Naive thymus-derived CD4-positive, alpha-beta T cell (primary cell): ENCODE measurements at regions not wholly inside any gene's neighbourhood (a gene's known extent, or its start where the extent isn't known, plus 50 kb on each side); places are given as distances from the start of the nearest gene placed in this dataset.

Experiments used
- ATAC-seq: fragments of 150-1000 bp; cut with Tn5 transposase; 2 replicates; pipeline ENCODE4 v1.10.0; 2021; ENCODE audit warnings: mild to moderate bottlenecking, moderate library complexity
- CTCF ChIA-PET: fragments of 350-600 bp; sonication (Branson Sonifier 250); formaldehyde crosslinking; loops from one replicate; lab custom pipeline; 2021; ENCODE audit warnings: antibody characterized with exemption; lab: Charles Lee
- POLR2A ChIA-PET: fragments of 350-600 bp; sonication (Branson Sonifier 250); formaldehyde crosslinking; loops from one replicate; lab custom pipeline; 2021; ENCODE audit warnings: antibody characterized with exemption, inconsistent platforms; lab: Charles Lee
- DNase-seq, 9 donors: peaks; one replicate each; pipeline versions ENCODE4 v3.0.0 to v3.0.0-alpha.2; 2020 to 2022; ENCODE audit warnings: mixed read lengths in 1 of 9
- H3K27ac ChIP-seq: one replicate; pipeline ENCODE4 v1.7.0; 2013; ENCODE audit warnings: mild to moderate bottlenecking, low read depth, low read length, moderate library complexity
- H3K27me3 ChIP-seq, 2 donors: one replicate each; pipeline ENCODE4 v1.7.0; 2013; ENCODE audit warnings: low read length in 2 of 2, mild to moderate bottlenecking in 2 of 2, moderate library complexity in 2 of 2; ENCODE audit not compliant: control insufficient read depth in 2 of 2, insufficient read depth in 2 of 2
- H3K36me3 ChIP-seq, 3 experiments: 1 replicate in 2 of 3; 2 replicates in 1 of 3; pipeline ENCODE4 v1.7.0; 2013; ENCODE audit warnings: low read length in 3 of 3, mild to moderate bottlenecking in 3 of 3, moderate library complexity in 1 of 3; ENCODE audit not compliant: insufficient read depth in 3 of 3, control insufficient read depth in 2 of 3
- H3K4me1 ChIP-seq, 2 donors: one replicate each; pipeline ENCODE4 v1.7.0; 2013; ENCODE audit warnings: low read length in 2 of 2, mild to moderate bottlenecking in 2 of 2, moderate library complexity in 1 of 2; ENCODE audit not compliant: control insufficient read depth in 2 of 2, insufficient read depth in 2 of 2
- H3K4me3 ChIP-seq: 2 replicates; pipeline ENCODE4 v1.7.0; 2013; ENCODE audit warnings: mild to moderate bottlenecking, low read length
- H3K9me3 ChIP-seq, 3 experiments: 1 replicate in 2 of 3; 2 replicates in 1 of 3; pipeline ENCODE4 v1.7.0; 2013; ENCODE audit warnings: low read length in 3 of 3; ENCODE audit not compliant: control insufficient read depth in 2 of 3
- H3K27ac Mint-ChIP-seq, 9 donors: one replicate each; pipeline ENCODE4 v1.8.0; 2020 to 2022; ENCODE audit warnings: mixed read lengths in 9 of 9, mild to moderate bottlenecking in 8 of 9, moderate library complexity in 5 of 9, inconsistent platforms in 2 of 9
- H3K27me3 Mint-ChIP-seq, 5 donors: one replicate each; pipeline ENCODE4 v1.8.0; 2021 to 2022; ENCODE audit warnings: mixed read lengths in 5 of 5, mild to moderate bottlenecking in 1 of 5
- H3K36me3 Mint-ChIP-seq, 5 donors: one replicate each; pipeline ENCODE4 v1.8.0; 2020 to 2022; ENCODE audit warnings: mixed read lengths in 5 of 5, mild to moderate bottlenecking in 3 of 5, inconsistent platforms in 1 of 5
- H3K4me1 Mint-ChIP-seq, 7 donors: one replicate each; pipeline ENCODE4 v1.8.0; 2020 to 2022; ENCODE audit warnings: mixed read lengths in 7 of 7, mild to moderate bottlenecking in 3 of 7, inconsistent platforms in 1 of 7
- H3K4me3 Mint-ChIP-seq, 10 donors: one replicate each; pipeline ENCODE4 v1.8.0; 2020 to 2022; ENCODE audit warnings: mild to moderate bottlenecking in 10 of 10, mixed read lengths in 10 of 10, moderate library complexity in 6 of 10, inconsistent platforms in 2 of 10
- H3K9me3 Mint-ChIP-seq, 11 donors: one replicate each; pipeline ENCODE4 v1.8.0; 2020 to 2022; ENCODE audit warnings: mixed read lengths in 11 of 11, mild to moderate bottlenecking in 4 of 11, inconsistent platforms in 1 of 11, moderate library complexity in 1 of 11
- intact Hi-C, 2 donors: fragments of 100-400 bp; cut with micrococcal nuclease; formaldehyde crosslinking; loops; one replicate each; pipeline ENCODE4 v1.15.1; 2023

DNA sequence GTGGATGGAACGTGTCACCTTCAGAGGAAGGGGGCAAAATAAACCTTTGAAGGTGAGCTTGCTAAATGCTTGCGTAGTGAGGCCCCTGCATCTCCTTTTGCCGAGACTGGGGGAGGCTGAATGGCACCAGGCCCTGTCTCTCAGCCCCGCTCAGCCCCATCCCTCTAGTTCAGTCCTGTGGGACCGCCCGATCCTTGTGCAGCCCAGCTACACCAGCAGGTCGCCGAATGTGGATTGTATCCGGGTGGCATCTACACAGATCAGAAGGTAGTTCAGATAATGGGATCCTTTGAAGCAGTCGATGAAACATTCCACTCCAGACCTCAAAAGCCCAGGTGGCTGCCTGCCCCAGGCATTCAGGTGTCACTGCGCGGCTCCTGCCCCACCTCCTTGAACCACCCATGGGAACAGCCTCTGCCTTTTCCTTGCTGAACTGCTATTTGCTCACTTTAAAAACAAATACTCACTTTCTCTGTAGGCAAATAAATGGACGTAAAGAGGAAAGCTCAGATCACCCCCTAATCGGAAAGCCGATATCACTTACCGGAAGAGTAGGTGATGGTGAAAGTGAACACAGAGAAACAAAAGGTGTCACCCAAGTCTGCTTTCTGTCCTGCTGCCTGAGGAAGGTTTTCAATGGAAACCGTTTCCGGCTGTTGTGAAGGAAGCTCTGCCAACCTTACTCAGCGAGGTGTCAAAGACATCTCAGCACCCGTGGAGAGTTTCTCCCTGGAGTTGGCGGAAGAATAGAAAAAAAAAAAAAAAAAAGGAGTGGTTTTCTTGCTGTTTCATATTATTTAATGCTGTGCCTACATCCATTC, 100.3 kb upstream of the NCOR2 start:
- H3K9me3 Mint-ChIP-seq = peaks cover 0 to 17% (median 6%) of the 10 kb centered on the region in 11 donors
- H3K4me3 Mint-ChIP-seq = no peak overlapping the region
- Histone ChIP-seq H3K36me3 (no peaks in the 10 kb centered on the region), H3K27me3 (no peaks in the 10 kb centered on the region), H3K27ac (no peak overlapping the region), H3K4me1 (no peaks in the 10 kb centered on the region), H3K4me3 (no peak overlapping the region), H3K9me3 (no peaks in the 10 kb centered on the region)
- no peak overlapping the region for H3K27ac Mint-ChIP-seq
- peaks cover 0 to 4% (median 1%) of the 10 kb centered on the region in 5 donors for H3K36me3 Mint-ChIP-seq
- intact Hi-C loops = no loop called here
- CTCF ChIA-PET = no interaction called here
- peaks cover 0 to 4% (median 0%) of the 10 kb centered on the region in 7 donors for H3K4me1 Mint-ChIP-seq
- peaks cover 0 to 2% (median 0%) of the 10 kb centered on the region in 5 donors for H3K27me3 Mint-ChIP-seq
- ATAC-seq (no peak), DNase-seq (no peak)
- POLR2A ChIA-PET = interaction anchor here (0.6 kb wide), 1 partner anchor 12 kb away, joined by 3 read pairs; no protein-coding TSS in a partner anchor

DNA sequence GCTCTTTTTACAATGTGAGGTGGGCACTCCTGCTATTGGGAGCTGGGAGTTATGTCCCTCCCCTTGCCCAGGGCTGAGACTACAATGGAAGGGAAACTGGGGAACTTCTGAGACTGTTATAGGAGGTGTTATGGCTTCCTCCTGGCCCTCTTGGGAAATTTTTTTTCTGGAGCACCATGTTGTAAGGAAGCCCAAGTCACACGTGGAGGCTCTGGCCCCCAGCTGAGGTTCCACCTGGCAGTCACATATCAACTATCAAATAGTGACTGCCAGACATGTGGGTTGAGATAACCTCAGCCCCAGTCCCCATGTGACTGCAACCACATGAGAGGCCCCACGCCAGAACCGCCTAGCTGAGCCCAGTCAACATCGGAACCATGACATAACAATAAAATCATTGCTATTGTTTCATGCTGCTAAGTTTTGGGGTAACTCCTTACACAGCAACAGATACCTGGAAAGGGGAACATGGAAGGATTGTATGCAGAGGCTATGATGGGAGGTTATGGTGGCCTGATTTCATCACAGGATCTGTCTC, 99.4 kb upstream of the NCOR2 start:
- ATAC-seq (no peak), DNase-seq (no peak)
- Histone ChIP-seq H3K27me3 (no peaks in the 10 kb centered on the region), H3K9me3 (no peaks in the 10 kb centered on the region), H3K27ac (no peak overlapping the region), H3K4me3 (no peak overlapping the region), H3K36me3 (no peaks in the 10 kb centered on the region), H3K4me1 (no peaks in the 10 kb centered on the region)
- Mint-ChIP-seq H3K27ac (no peak overlapping the region), H3K27me3 (peaks cover 0 to 2% (median 0%) of the 10 kb centered on the region in 5 donors), H3K36me3 (peaks cover 0 to 6% (median 1%) of the 10 kb centered on the region in 5 donors), H3K4me3 (no peak overlapping the region), H3K9me3 (peaks cover 0 to 26% (median 8%) of the 10 kb centered on the region in 11 donors), H3K4me1 (peaks cover 0 to 4% (median 0%) of the 10 kb centered on the region in 7 donors)
- intact Hi-C loops = no loop called here
- CTCF ChIA-PET = no interaction called here
- POLR2A ChIA-PET = interaction anchor here (0.6 kb wide), 1 partner anchor 11 kb away, joined by 3 read pairs; no protein-coding TSS in a partner anchor

DNA sequence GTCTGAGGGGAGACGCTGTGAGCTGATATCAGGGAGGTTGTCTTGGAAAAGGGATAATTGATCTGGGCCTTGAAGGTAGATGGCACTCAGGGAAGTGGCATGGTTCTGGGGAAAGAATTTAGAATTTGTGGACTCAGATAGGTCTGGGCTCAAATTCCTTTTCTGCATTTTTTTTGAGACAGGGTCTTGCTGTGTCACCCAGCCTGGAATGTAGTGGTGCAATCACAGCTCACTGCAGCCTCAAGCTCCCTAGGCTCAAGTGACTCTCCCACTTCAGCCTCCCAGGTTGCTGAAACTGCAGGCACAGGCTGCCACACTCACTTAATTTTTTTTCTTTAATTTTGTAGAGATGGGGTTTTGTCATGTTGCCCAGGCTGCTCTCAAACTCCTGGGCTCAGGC, 98.1 kb upstream of the NCOR2 start:
- peaks cover 0 to 26% (median 8%) of the 10 kb centered on the region in 11 donors for H3K9me3 Mint-ChIP-seq
- H3K36me3 ChIP-seq = no peaks in the 10 kb centered on the region
- no peak overlapping the region for H3K27ac ChIP-seq

DNA sequence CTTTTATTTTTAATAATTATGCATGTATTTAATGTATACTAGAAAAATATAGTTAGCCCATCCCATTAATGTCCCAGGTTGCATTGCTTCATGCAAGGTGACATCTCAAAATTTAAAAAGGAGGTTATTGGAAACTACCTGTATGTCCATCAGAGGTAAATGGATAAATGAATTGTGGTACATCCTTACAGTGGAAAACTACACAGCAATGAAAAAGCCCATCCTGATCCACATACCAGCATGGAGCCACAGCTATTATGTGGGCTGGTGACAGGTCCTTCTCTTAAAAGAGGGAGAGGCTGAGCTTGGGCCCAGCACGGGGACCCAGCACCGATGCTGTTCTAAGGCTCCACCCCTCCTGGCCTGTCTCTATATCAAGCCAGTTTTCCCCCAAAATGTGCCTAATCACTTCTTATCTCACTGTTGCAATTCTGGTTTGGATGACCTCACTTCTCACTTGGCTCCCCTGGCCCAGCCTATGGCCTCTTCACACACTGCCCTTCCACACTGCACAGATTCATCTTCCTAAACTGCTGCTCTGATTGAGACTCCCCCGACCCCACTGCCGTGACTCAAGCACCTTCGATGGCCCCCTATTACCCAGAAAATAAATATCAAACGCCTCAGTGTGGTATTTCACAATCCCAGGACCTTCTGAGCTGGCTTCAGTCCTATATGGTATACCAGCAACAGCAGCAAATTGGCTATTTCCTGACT, 97.1 kb upstream of the NCOR2 start:
- ChIA-PET CTCF (no interaction called here), POLR2A (no interaction called here)
- no peak overlapping the region for H3K4me3 Mint-ChIP-seq
- peaks cover 0 to 4% (median 0%) of the 10 kb centered on the region in 7 donors for H3K4me1 Mint-ChIP-seq
- Histone ChIP-seq H3K27ac (no peak overlapping the region), H3K4me3 (no peak overlapping the region), H3K9me3 (no peaks in the 10 kb centered on the region), H3K4me1 (no peaks in the 10 kb centered on the region), H3K27me3 (no peaks in the 10 kb centered on the region), H3K36me3 (no peaks in the 10 kb centered on the region)
- H3K9me3 Mint-ChIP-seq = peaks cover 0 to 26% (median 9%) of the 10 kb centered on the region in 11 donors
- ATAC-seq (peak; percentile 43), DNase-seq (no peak)
- no peak overlapping the region for H3K27ac Mint-ChIP-seq
- H3K27me3 Mint-ChIP-seq = peaks cover 0 to 2% (median 0%) of the 10 kb centered on the region in 5 donors
- H3K36me3 Mint-ChIP-seq = peaks cover 0 to 6% (median 1%) of the 10 kb centered on the region in 5 donors
- intact Hi-C loops = no loop called here

More for the DNA sequence above, 98.1 kb upstream of the NCOR2 start:
- H3K4me1 Mint-ChIP-seq = peaks cover 0 to 4% (median 0%) of the 10 kb centered on the region in 7 donors
- no peak overlapping the region for H3K4me3 Mint-ChIP-seq
- POLR2A ChIA-PET = no interaction called here
- no peaks in the 10 kb centered on the region for H3K4me1 ChIP-seq
- intact Hi-C loops = no loop called here
- no peaks in the 10 kb centered on the region for H3K27me3 ChIP-seq
- ATAC-seq = no peak
- CTCF ChIA-PET = no interaction called here
- peaks cover 0 to 2% (median 0%) of the 10 kb centered on the region in 5 donors for H3K27me3 Mint-ChIP-seq
- DNase-seq = no peak
- no peaks in the 10 kb centered on the region for H3K9me3 ChIP-seq
- no peak overlapping the region for H3K4me3 ChIP-seq
- peaks cover 0 to 6% (median 1%) of the 10 kb centered on the region in 5 donors for H3K36me3 Mint-ChIP-seq
- no peak overlapping the region for H3K27ac Mint-ChIP-seq

DNA sequence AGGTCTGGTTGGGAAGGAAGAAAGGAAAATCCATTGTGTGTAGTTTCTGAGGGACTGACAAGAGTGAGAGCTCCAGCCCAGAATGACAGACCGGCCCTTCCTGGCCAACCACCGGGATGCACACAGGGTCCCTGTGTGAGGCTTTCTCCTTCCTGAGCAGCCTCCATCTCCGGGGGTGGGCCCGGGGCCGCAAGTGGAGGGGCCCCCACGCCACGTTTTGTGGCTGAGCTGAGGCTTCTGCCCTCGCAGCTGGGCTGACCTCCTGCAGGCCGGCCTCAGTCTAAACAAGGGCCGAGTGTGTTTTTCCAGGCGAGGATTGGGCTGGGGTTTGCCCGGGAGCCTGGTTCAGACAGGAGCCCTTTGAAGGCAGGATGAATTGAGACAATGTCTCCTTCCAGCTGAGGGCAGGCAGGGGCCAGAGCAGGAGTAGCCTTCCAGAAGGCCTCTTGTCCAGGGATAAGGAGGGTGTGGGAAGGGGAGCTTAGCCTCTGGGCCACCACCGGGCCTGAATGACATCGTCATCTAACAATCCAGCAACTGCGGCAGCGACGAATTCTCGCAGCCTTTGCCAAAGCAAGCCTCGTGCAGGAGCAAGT, 96.5 kb upstream of the NCOR2 start:
- ChIA-PET CTCF (no interaction called here), POLR2A (no interaction called here)
- peaks cover 0 to 26% (median 9%) of the 10 kb centered on the region in 11 donors for H3K9me3 Mint-ChIP-seq
- Histone ChIP-seq H3K36me3 (no peaks in the 10 kb centered on the region), H3K27me3 (no peaks in the 10 kb centered on the region), H3K9me3 (no peaks in the 10 kb centered on the region), H3K4me1 (no peaks in the 10 kb centered on the region), H3K4me3 (no peak overlapping the region), H3K27ac (no peak overlapping the region)
- peaks cover 0 to 4% (median 0%) of the 10 kb centered on the region in 7 donors for H3K4me1 Mint-ChIP-seq
- peaks cover 0 to 2% (median 0%) of the 10 kb centered on the region in 5 donors for H3K27me3 Mint-ChIP-seq
- peak overlapping the region in 1 of 9 donors; percentile 33 for H3K27ac Mint-ChIP-seq
- ATAC-seq (no peak), DNase-seq (no peak)
- intact Hi-C loops = no loop called here
- H3K36me3 Mint-ChIP-seq = peaks cover 0 to 6% (median 1%) of the 10 kb centered on the region in 5 donors
- H3K4me3 Mint-ChIP-seq = no peak overlapping the region

DNA sequence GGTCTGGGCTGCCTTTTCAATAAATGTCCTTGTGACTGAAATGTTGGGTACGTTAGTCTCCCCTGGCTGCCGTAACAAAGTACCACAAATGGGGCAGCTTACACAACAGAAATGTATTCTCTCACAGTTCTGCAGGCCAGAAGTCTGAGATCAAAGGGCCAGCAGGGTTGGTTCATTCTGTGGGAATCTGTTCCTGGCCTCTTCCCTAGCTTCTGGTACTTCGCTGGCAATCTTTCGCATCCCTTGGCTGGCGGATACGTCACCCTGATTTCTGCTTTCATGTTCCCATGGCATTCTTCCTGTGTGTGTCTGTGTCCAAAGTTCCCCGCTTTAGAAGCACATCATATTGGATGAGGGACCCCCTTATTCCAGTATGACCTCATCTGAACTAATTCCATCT, 95.8 kb upstream of the NCOR2 start:
- H3K9me3 ChIP-seq = no peaks in the 10 kb centered on the region
- no peak overlapping the region for H3K4me3 Mint-ChIP-seq
- peaks cover 0 to 6% (median 1%) of the 10 kb centered on the region in 5 donors for H3K36me3 Mint-ChIP-seq
- H3K27me3 Mint-ChIP-seq = peaks cover 0 to 2% (median 0%) of the 10 kb centered on the region in 5 donors
- peak overlapping the region in 1 of 9 donors; percentile 33 for H3K27ac Mint-ChIP-seq
- H3K4me1 Mint-ChIP-seq = peaks cover 0 to 4% (median 0%) of the 10 kb centered on the region in 7 donors
- no peak for ATAC-seq
- no peaks in the 10 kb centered on the region for H3K27me3 ChIP-seq
- no peak overlapping the region for H3K4me3 ChIP-seq
- H3K9me3 Mint-ChIP-seq = peaks cover 0 to 26% (median 9%) of the 10 kb centered on the region in 11 donors
- no peak for DNase-seq
- CTCF ChIA-PET = no interaction called here
- intact Hi-C loops = no loop called here
- no peaks in the 10 kb centered on the region for H3K4me1 ChIP-seq
- H3K36me3 ChIP-seq = no peaks in the 10 kb centered on the region
- POLR2A ChIA-PET = no interaction called here
- no peak overlapping the region for H3K27ac ChIP-seq
